ENCODE measurements at regions not wholly inside any gene's neighbourhood (a gene's known extent, or its start where the extent isn't known, plus 50 kb on each side); places are given as distances from the start of the nearest gene placed in this dataset.

DNA sequence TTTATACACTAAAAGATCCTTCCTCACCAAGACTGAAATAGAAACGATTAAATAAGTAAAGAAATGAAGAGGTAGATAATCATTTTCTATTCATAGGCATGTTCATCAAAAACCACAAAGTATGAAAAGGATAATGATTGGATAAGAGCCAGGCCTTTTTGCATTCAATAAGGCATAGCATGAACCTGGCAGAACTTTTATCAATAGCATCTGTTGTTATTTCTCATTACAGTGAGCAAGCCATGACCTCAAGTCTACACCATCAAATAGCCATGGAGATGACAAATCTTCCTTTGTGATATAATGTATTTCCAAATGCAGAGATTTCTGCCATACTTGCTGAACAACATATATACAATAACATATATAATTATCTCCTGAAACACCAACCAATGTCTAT lies 206.0 kb upstream of the SLC7A11 start:
- no peak for DNase-seq
- intact Hi-C loops (cut with DNase I): no loop called here
- WGBS, 3 donors: 54 to 72% (median 72%) methylated on average over 1 of the region's 1 CpG

DNA sequence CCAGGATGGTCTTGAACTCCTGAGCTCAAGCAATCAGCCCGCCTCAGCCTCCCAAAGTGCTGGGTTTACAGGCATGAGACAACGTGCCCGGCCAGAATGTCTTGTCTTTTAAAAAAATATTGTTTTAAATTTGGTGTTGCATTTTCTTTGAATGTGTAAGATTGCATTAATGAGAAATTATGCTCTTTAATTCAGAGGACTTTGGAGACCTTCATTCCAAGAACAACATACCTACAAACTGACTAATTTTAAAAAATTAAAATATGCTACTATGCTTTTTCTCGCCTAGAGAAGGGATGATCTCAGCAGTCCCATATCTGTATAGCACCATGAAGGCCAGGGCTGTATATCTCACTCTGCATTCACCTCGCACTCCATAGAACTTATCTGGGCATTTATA lies 204.3 kb upstream of the SLC7A11 start:
- no peaks in the 10 kb centered on the region for H3K36me3 ChIP-seq
- no peaks in the 10 kb centered on the region for H3K9me3 ChIP-seq
- no peak for DNase-seq
- intact Hi-C loops (cut with DNase I): no loop called here
- no peak for TF ChIP-seq EP300 (IDR thresholded peaks at IDR 0.05)
- TF ChIP-seq POLR2A (IDR thresholded peaks at IDR 0.05): no peak
- TF ChIP-seq, protein P1, sequence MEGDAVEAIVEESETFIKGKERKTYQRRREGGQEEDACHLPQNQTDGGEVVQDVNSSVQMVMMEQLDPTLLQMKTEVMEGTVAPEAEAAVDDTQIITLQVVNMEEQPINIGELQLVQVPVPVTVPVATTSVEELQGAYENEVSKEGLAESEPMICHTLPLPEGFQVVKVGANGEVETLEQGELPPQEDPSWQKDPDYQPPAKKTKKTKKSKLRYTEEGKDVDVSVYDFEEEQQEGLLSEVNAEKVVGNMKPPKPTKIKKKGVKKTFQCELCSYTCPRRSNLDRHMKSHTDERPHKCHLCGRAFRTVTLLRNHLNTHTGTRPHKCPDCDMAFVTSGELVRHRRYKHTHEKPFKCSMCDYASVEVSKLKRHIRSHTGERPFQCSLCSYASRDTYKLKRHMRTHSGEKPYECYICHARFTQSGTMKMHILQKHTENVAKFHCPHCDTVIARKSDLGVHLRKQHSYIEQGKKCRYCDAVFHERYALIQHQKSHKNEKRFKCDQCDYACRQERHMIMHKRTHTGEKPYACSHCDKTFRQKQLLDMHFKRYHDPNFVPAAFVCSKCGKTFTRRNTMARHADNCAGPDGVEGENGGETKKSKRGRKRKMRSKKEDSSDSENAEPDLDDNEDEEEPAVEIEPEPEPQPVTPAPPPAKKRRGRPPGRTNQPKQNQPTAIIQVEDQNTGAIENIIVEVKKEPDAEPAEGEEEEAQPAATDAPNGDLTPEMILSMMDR (IDR thresholded peaks at IDR 0.05): no peak
- H3K4me3 ChIP-seq: no peak overlapping the region
- no peaks in the 10 kb centered on the region for H3K27me3 ChIP-seq
- 92 to 95% (median 92%) methylated on average over 5 of the region's 5 CpGs for WGBS, 3 donors
- no peaks in the 10 kb centered on the region for H3K4me1 ChIP-seq (ENCODE audit: insufficient read depth)
- no peak overlapping the region for H3K27ac ChIP-seq

More for the DNA sequence above, 206.0 kb upstream of the SLC7A11 start:
- Histone ChIP-seq H3K4me1 (ENCODE audit: insufficient read depth) (no peaks in the 10 kb centered on the region), H3K27me3 (no peaks in the 10 kb centered on the region), H3K9me3 (no peaks in the 10 kb centered on the region), H3K4me3 (no peak overlapping the region), H3K36me3 (no peaks in the 10 kb centered on the region), H3K27ac (no peak overlapping the region)
- TF ChIP-seq, protein P1 (IDR thresholded peaks at IDR 0.05): no peak
- TF ChIP-seq EP300 (IDR thresholded peaks at IDR 0.05): no peak
- no peak for TF ChIP-seq POLR2A (IDR thresholded peaks at IDR 0.05)

DNA sequence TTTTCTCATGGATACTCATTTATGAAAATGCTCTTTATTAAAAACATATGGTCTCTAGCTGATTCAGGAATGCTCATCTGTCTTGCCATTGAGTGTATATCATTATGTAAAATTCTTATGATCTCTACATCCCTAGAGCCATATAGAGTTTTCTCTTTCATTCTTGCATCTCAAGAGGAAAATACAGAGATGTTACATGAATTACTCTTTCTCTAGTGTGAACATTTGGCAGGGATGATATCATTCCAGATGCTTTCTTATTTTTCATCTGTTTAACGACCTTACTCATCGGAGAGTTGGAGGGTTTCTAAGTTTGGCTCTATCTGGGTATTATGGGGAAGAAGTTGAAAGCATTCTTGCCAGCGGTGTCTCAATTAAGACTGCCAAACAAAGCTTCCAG lies 202.9 kb upstream of the SLC7A11 start:
- no peak for DNase-seq
- Histone ChIP-seq H3K27me3 (no peaks in the 10 kb centered on the region), H3K9me3 (no peaks in the 10 kb centered on the region), H3K27ac (no peak overlapping the region), H3K4me3 (no peak overlapping the region), H3K36me3 (no peaks in the 10 kb centered on the region), H3K4me1 (ENCODE audit: insufficient read depth) (no peaks in the 10 kb centered on the region)
- WGBS, 3 donors: 17 to 34% (median 34%) methylated on average over 3 of the region's 3 CpGs
- TF ChIP-seq EP300 (IDR thresholded peaks at IDR 0.05) (no peak), POLR2A (IDR thresholded peaks at IDR 0.05) (no peak)
- TF ChIP-seq, protein P1 (IDR thresholded peaks at IDR 0.05): no peak
- intact Hi-C loops (cut with DNase I): no loop called here

DNA sequence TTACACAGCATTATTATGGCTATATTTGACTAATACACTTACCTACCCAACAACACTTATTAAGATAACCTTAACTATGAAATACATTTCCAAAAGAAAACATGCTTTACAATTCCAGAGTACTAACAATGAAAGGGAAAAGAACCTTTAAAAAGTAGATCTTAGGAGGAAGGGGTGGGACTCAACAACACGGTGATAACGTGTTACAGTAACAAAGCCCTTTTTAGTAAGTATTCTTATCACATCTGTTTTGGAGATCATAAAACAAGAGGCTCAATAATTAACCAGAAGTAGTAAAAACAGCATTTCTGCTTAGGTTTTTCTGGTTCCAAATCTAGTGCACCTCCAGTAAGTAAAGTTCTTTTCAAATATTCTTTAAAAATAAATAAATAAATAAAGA lies 202.1 kb upstream of the SLC7A11 start:
- no peaks in the 10 kb centered on the region for H3K4me1 ChIP-seq (ENCODE audit: insufficient read depth)
- intact Hi-C loops (cut with DNase I): no loop called here
- no peak overlapping the region for H3K4me3 ChIP-seq
- H3K36me3 ChIP-seq: no peaks in the 10 kb centered on the region
- H3K9me3 ChIP-seq: no peaks in the 10 kb centered on the region
- no peak for DNase-seq
- 65 to 81% (median 80%) methylated on average over 2 of the region's 2 CpGs for WGBS, 3 donors
- H3K27ac ChIP-seq: no peak overlapping the region
- no peaks in the 10 kb centered on the region for H3K27me3 ChIP-seq
- TF ChIP-seq EP300 (IDR thresholded peaks at IDR 0.05): no peak
- TF ChIP-seq POLR2A (IDR thresholded peaks at IDR 0.05): no peak
- TF ChIP-seq, protein P1 (IDR thresholded peaks at IDR 0.05): no peak
